Activated gamma-delta T cell treated with Interleukin-2 at 50 U/mL for 16 hours (primary cell): ENCODE measurements at regions not wholly inside any gene's neighbourhood (a gene's known extent, or its start where the extent isn't known, plus 50 kb on each side); places are given as distances from the start of the nearest gene placed in this dataset.
"Not testable (repeated sequence)": the region's sequence is repeated elsewhere in the genome, so short reads cannot be mapped to it uniquely, and the experiment has no call there.

Source experiments
- DNase-seq: peaks from one replicate; pipeline ENCODE4 v3.0.0-alpha.2; 2020

GRCh38 chr2:81061016-81061415, 756.5 kb upstream of the LRRTM1 start:
- DNase-seq, result no peak

GRCh38 chr2:81050580-81051095, 746.1 kb upstream of the LRRTM1 start:
- no peak for DNase-seq

- no peak for DNase-seq
Measured at GRCh38 chr2:81043681-81044080, 739.1 kb upstream of the LRRTM1 start.

- DNase-seq, result no peak
Measured at GRCh38 chr2:81007104-81007503, 702.6 kb upstream of the LRRTM1 start.

- no peak for DNase-seq
Measured at GRCh38 chr2:81002906-81003305, 698.4 kb upstream of the LRRTM1 start.

GRCh38 chr2:80987466-80987865, 682.9 kb upstream of the LRRTM1 start:
- DNase-seq, result no peak

- no peak for DNase-seq
Measured at GRCh38 chr2:80969900-80970299, 665.3 kb upstream of the LRRTM1 start.

GRCh38 chr2:80968450-80968849, 663.9 kb upstream of the LRRTM1 start:
- no peak for DNase-seq

GRCh38 chr2:80947601-80948130, 643.1 kb upstream of the LRRTM1 start:
- no peak for DNase-seq

- no peak for DNase-seq
Measured at GRCh38 chr2:80943487-80943886, 638.9 kb upstream of the LRRTM1 start.

GRCh38 chr2:80942766-80943165, 638.2 kb upstream of the LRRTM1 start:
- DNase-seq, result no peak

- DNase-seq, result no peak
Measured at GRCh38 chr2:80938463-80938862, 633.9 kb upstream of the LRRTM1 start.

GRCh38 chr2:80931820-80932219, 627.3 kb upstream of the LRRTM1 start:
- not testable (repeated sequence) for DNase-seq

GRCh38 chr2:80930777-80931176, 626.2 kb upstream of the LRRTM1 start:
- no peak for DNase-seq

GRCh38 chr2:80926168-80926567, 621.6 kb upstream of the LRRTM1 start:
- DNase-seq, result no peak

GRCh38 chr2:80896576-80896975, 592.0 kb upstream of the LRRTM1 start:
- no peak for DNase-seq

- no peak for DNase-seq
Measured at GRCh38 chr2:80894486-80894885, 589.9 kb upstream of the LRRTM1 start.

- DNase-seq, result no peak
Measured at GRCh38 chr2:80893711-80894110, 589.2 kb upstream of the LRRTM1 start.

- no peak for DNase-seq
Measured at GRCh38 chr2:80889009-80889408, 584.5 kb upstream of the LRRTM1 start.

GRCh38 chr2:80887841-80888378, 583.4 kb upstream of the LRRTM1 start:
- DNase-seq, result no peak

GRCh38 chr2:80874374-80874773, 569.8 kb upstream of the LRRTM1 start:
- DNase-seq, result no peak

GRCh38 chr2:80869858-80870438, 565.4 kb upstream of the LRRTM1 start:
- no peak for DNase-seq

GRCh38 chr2:80863147-80863714, 558.7 kb upstream of the LRRTM1 start:
- no peak for DNase-seq

GRCh38 chr2:80858965-80859364, 554.4 kb upstream of the LRRTM1 start:
- DNase-seq, result no peak
